A549 (cell line): ENCODE measurements at regions not wholly inside any gene's neighbourhood (a gene's known extent, or its start where the extent isn't known, plus 50 kb on each side); places are given as distances from the start of the nearest gene placed in this dataset.

Experiments
- ATAC-seq, 2 experiments: fragments of 200-7000 bp in 1 of 2; fragments of >200 bp in 1 of 2; cut with Nextera tagmentation in 1 of 2; cut with Tn5 transposase in 1 of 2; 3 replicates each; pipeline versions ENCODE4 v1.8.0 to v1.9.1; 2018 to 2020; ENCODE audit warnings: mild to moderate bottlenecking in 1 of 2, moderate library complexity in 1 of 2
- CTCF ChIA-PET: fragments of 300-600 bp; sonication (Branson Sonifier 250); formaldehyde crosslinking; extraction: SDS; loops from one replicate; lab custom pipeline; 2021; ENCODE audit warnings: antibody characterized with exemption, inconsistent platforms; lab: Yijun Ruan, JAX
- POLR2A ChIA-PET: fragments of 350-600 bp; formaldehyde crosslinking; extraction: SDS; loops from one replicate; lab custom pipeline; 2021; ENCODE audit warnings: antibody characterized with exemption, inconsistent platforms; lab: Yijun Ruan, JAX
- DNase-seq, 2 experiments: peaks; one replicate each; pipeline versions ENCODE4 v3.0.0 to v3.0.0-alpha.2; 2011 to 2016; ENCODE audit warnings: low read depth in 1 of 2, low spot score in 1 of 2
- FAIRE-seq: peaks from 2 replicates; lab custom pipeline; 2011; peaks lifted over from hg19 to GRCh38; lab: Jason Lieb, UNC
- H3K27ac ChIP-seq, 2 experiments: fragments of >200 bp; sonication (Bioruptor Twin); formaldehyde crosslinking; 3 replicates each; pipeline ENCODE4 v1.5.1; 2016 to 2017
- H3K4me1 ChIP-seq: fragments of >200 bp; sonication (Bioruptor Twin); formaldehyde crosslinking; 3 replicates; pipeline ENCODE4 v1.6.1; 2016
- H3K4me2 ChIP-seq: fragments of >200 bp; sonication (Bioruptor Twin); formaldehyde crosslinking; 3 replicates; pipeline ENCODE4 v1.6.1; 2016
- H3K4me3 ChIP-seq: fragments of >200 bp; sonication (Bioruptor Twin); formaldehyde crosslinking; 3 replicates; pipeline ENCODE4 v1.5.1; 2016
- H3K9me3 ChIP-seq: fragments of >200 bp; sonication (Bioruptor Twin); formaldehyde crosslinking; 3 replicates; pipeline ENCODE4 v1.6.1; 2016
- GATA3 ChIP-seq: IDR thresholded peaks from 2 replicates; pipeline ENCODE4 v1.6.1; 2012; ENCODE audit warnings: borderline replicate concordance
- HDAC2 ChIP-seq: fragments of 200-600 bp; sonication (generic); IDR thresholded peaks from 2 replicates; pipeline ENCODE4 v1.6.1; 2016
- NFE2L2 ChIP-seq: fragments of 150-350 bp; conservative IDR thresholded peaks from 2 replicates; pipeline ENCODE4 v1.6.1; 2014; ENCODE audit warnings: low read length
- RARB ChIP-seq: fragments of 250-450 bp; sonication (Bioruptor Pico); IDR thresholded peaks from 2 replicates; pipeline ENCODE4 v1.8.0; 2021; ENCODE audit warnings: mild to moderate bottlenecking, moderate library complexity
- RNF2 ChIP-seq: fragments of 200-600 bp; sonication (generic); IDR thresholded peaks from 2 replicates; pipeline ENCODE4 v1.6.1; 2016; ENCODE audit warnings: low read depth, mild to moderate bottlenecking, antibody characterized with exemption, moderate library complexity, borderline replicate concordance
- SMC3 ChIP-seq: fragments of >200 bp; sonication (Bioruptor Twin); formaldehyde crosslinking; IDR thresholded peaks from 3 replicates; pipeline ENCODE4 v1.6.1; 2018; ENCODE audit warnings: inconsistent platforms
- TP53 ChIP-seq: fragments of 250-450 bp; sonication (Bioruptor Pico); IDR thresholded peaks from 2 replicates; pipeline ENCODE4 v1.5.0; 2021; ENCODE audit warnings: mild to moderate bottlenecking, moderate library complexity
- ZC3H11A ChIP-seq: fragments of 450-650 bp; IDR thresholded peaks from 2 replicates; pipeline ENCODE4 v1.6.1; 2014; ENCODE audit warnings: antibody characterized with exemption, mild to moderate bottlenecking
- ZNF302 ChIP-seq: fragments of 250-450 bp; sonication (Bioruptor Pico); IDR thresholded peaks from 2 replicates; pipeline ENCODE4 v1.9.0; 2021; ENCODE audit warnings: inconsistent platforms, mild to moderate bottlenecking, moderate library complexity
- ZSCAN20 ChIP-seq: fragments of 250-450 bp; sonication (Bioruptor Pico); IDR thresholded peaks from 2 replicates; pipeline ENCODE4 v1.8.0; 2022; ENCODE audit warnings: mild to moderate bottlenecking, moderate library complexity
- WGBS: methylation state at CpG from one replicate; pipeline ENCODE4 v1.1.6; 2017; ENCODE audit errors: missing lambda C conversion rate; 5-methylcytosine and 5-hydroxymethylcytosine counted together
- TF ChIP-seq, protein P1 (sequence below): fragments of 200-600 bp; sonication (generic); IDR thresholded peaks from 2 replicates; pipeline ENCODE4 v1.6.1; 2016; ENCODE audit warnings: antibody characterized with exemption, mild to moderate bottlenecking, moderate library complexity
- TF ChIP-seq, protein P2 (sequence below): fragments of 450-650 bp; IDR thresholded peaks from 2 replicates; pipeline ENCODE4 v1.6.1; 2014; ENCODE audit warnings: antibody characterized with exemption

DNA sequence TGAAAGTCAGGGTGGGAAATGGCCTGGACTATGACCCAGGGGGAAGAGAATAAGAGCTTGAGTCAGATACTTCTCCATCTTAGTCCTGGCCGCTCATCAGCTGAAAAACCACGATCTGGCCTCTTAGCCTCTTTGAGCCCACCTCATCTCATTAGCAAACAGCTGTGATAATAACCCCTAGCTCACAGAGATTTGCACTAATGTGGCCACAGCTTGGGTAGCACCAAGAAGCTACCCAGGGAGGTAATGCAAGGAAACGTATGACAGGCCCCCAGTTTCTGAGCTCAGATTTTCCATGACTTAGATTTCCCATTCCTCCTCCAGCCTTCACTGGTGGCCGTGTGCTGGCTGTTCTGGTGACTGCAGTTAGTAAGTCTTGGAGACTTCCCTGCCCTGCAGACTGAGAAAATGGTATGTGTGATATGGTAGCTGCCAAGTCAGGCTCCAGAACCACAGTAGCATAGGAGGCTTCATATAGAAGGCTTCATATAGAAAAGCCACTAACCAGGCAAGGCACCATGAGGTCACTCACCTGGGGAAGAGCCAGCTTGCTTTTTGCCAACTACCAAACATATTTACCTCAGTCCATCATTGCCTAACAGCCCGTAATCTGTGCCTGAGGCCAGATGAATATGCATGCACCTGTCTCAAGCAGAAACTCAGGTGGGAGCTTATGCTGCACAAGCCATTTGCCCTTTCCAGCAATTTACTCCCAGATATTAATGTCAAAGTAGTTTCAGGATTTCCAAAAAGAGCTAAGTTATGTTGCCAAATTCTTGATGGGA, 51.4 kb upstream of the GABRE start:
- H3K4me2 ChIP-seq, result no peak overlapping the region
- 42% methylated on average over 4 of the region's 5 CpGs for WGBS
- no peaks in the 10 kb centered on the region for H3K9me3 ChIP-seq
- FAIRE-seq, result peak; percentile 79
- H3K27ac ChIP-seq, result no peak overlapping the region
- H3K4me1 ChIP-seq, result no peaks in the 10 kb centered on the region
- no peak for ATAC-seq
- TF ChIP-seq RARB (CRISPR knock-in tag) (no peak), ZNF302 (CRISPR knock-in tag) (no peak), SMC3 (no peak), GATA3 (no peak), HDAC2 (no peak)
- TF ChIP-seq, protein P1, sequence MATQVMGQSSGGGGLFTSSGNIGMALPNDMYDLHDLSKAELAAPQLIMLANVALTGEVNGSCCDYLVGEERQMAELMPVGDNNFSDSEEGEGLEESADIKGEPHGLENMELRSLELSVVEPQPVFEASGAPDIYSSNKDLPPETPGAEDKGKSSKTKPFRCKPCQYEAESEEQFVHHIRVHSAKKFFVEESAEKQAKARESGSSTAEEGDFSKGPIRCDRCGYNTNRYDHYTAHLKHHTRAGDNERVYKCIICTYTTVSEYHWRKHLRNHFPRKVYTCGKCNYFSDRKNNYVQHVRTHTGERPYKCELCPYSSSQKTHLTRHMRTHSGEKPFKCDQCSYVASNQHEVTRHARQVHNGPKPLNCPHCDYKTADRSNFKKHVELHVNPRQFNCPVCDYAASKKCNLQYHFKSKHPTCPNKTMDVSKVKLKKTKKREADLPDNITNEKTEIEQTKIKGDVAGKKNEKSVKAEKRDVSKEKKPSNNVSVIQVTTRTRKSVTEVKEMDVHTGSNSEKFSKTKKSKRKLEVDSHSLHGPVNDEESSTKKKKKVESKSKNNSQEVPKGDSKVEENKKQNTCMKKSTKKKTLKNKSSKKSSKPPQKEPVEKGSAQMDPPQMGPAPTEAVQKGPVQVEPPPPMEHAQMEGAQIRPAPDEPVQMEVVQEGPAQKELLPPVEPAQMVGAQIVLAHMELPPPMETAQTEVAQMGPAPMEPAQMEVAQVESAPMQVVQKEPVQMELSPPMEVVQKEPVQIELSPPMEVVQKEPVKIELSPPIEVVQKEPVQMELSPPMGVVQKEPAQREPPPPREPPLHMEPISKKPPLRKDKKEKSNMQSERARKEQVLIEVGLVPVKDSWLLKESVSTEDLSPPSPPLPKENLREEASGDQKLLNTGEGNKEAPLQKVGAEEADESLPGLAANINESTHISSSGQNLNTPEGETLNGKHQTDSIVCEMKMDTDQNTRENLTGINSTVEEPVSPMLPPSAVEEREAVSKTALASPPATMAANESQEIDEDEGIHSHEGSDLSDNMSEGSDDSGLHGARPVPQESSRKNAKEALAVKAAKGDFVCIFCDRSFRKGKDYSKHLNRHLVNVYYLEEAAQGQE, result no peak
- TF ChIP-seq, protein P2, sequence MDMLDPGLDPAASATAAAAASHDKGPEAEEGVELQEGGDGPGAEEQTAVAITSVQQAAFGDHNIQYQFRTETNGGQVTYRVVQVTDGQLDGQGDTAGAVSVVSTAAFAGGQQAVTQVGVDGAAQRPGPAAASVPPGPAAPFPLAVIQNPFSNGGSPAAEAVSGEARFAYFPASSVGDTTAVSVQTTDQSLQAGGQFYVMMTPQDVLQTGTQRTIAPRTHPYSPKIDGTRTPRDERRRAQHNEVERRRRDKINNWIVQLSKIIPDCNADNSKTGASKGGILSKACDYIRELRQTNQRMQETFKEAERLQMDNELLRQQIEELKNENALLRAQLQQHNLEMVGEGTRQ, result no peak
- TF ChIP-seq, all 56 proteins: peak for 0
- H3K4me3 ChIP-seq, result no peak overlapping the region
- POLR2A ChIA-PET, result no interaction called here
- CTCF ChIA-PET, result interaction anchor here (0.6 to 1.0 kb wide), 2 partner anchors 49 to 259 kb away, joined by 3 to 4 read pairs; no protein-coding TSS in a partner anchor
- DNase-seq, result no peak

DNA sequence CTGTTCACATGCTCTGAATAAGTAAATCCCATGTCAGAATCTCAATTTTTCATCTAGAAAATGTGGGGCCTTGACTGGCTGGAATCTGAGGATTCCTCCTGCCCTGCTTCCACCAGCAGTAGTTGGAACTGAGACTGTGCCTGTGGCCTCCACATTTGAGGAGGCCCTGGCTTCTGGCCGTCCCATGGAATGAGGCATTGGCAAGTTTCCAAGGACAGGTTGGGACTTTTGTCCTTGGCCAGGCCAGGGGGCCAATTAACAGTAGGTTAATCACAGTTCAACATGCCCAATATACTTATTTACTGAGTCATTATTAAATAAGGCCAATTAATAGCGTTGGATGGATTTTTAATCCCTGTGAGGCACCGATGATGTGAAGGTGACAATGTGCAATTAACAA, 50.2 kb upstream of the GABRE start:
- TF ChIP-seq TP53 (no peak), ZC3H11A (no peak), ZSCAN20 (CRISPR knock-in tag) (no peak), NFE2L2 (no peak), RARB (CRISPR knock-in tag) (no peak), RNF2 (no peak), GATA3 (no peak)
- DNase-seq, result no peak
- no peak for ATAC-seq
- Histone ChIP-seq H3K4me1 (no peaks in the 10 kb centered on the region), H3K9me3 (no peaks in the 10 kb centered on the region), H3K27ac (no peak overlapping the region), H3K4me3 (no peak overlapping the region), H3K4me2 (no peak overlapping the region)
- no peak for FAIRE-seq
- CTCF ChIA-PET, result no interaction called here
- WGBS, result 26% methylated on average over 3 of the region's 3 CpGs
- POLR2A ChIA-PET, result no interaction called here
